Posterior cingulate gyrus (tissue), 11 donors: ENCODE measurements at regions not wholly inside any gene's neighbourhood (a gene's known extent, or its start where the extent isn't known, plus 50 kb on each side); places are given as distances from the start of the nearest gene placed in this dataset.
"Not testable (repeated sequence)": the region's sequence is repeated elsewhere in the genome, so short reads cannot be mapped to it uniquely, and the experiment has no call there.

Source experiments
- DNase-seq, 10 donors: peaks; one replicate each; pipeline versions ENCODE4 v3.0.0 to v3.0.0-alpha.2; 2020 to 2021; ENCODE audit warnings: mixed read lengths in 3 of 10
- intact Hi-C: fragments of 100-400 bp; cut with DNase I; formaldehyde crosslinking; loops from one replicate; pipeline ENCODE4 v1.15.1; 2023

- DNase-seq, intact Hi-C loops: not testable (repeated sequence)
Measured at GRCh38 chr10:22828712-22829111, 99.1 kb upstream of the ARMC3 start.

- peak in 1 of 10 donors; percentile 76 for DNase-seq
- intact Hi-C loops = no loop called here
Measured at GRCh38 chr10:22825841-22826240, 102.0 kb upstream of the ARMC3 start.

DNA sequence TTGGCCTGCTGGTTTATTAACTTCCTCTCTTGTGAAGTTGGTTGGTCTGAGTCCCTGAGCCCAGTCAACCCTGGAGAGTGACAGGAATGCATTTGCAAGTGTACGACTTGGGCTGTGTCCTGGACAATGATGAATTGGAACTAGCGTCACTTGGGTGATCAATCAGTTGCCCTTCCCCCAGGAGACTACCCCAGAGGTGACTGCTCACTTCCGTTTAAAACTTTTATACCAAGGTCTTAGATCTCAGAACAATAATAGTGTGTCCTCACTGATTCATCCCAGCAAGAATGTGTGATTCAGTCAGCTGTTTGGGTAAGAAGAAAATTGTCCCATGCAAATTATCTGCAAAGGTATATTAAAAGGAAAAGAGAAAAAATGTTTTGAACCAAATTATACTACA lies 102.9 kb upstream of the ARMC3 start:
- intact Hi-C loops = no loop called here
- DNase-seq = no peak

- intact Hi-C loops = no loop called here
- no peak for DNase-seq
Measured at GRCh38 chr10:22824520-22824919, 103.3 kb upstream of the ARMC3 start.

- DNase-seq = no peak
- intact Hi-C loops = no loop called here
Measured at GRCh38 chr10:22823109-22823508, 104.7 kb upstream of the ARMC3 start.

GRCh38 chr10:22821921-22822320 lies 105.9 kb upstream of the ARMC3 start:
- intact Hi-C loops, DNase-seq: not testable (repeated sequence)

- no peak for DNase-seq
- intact Hi-C loops = no loop called here
Measured at GRCh38 chr10:22821501-22821900, 106.4 kb upstream of the ARMC3 start.

DNA sequence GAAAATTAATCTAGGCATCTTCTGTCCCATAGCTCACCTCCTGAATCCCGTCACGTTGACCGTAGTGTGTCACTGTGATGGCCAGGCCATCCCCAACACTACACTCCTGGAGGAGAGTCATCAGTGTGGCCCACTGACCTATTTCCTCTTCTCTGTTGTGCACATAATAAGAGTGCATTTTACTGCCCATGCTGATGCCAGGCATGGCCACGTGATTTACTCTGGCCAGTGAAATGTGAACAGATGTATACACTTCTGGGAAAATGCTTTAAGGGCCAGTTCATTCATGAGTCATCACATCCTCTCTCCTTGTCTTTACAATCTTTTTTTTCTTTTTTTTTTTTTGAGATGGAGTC lies 101.9 kb upstream of the PIP4K2A start:
- intact Hi-C loops = no loop called here
- DNase-seq = no peak

DNA sequence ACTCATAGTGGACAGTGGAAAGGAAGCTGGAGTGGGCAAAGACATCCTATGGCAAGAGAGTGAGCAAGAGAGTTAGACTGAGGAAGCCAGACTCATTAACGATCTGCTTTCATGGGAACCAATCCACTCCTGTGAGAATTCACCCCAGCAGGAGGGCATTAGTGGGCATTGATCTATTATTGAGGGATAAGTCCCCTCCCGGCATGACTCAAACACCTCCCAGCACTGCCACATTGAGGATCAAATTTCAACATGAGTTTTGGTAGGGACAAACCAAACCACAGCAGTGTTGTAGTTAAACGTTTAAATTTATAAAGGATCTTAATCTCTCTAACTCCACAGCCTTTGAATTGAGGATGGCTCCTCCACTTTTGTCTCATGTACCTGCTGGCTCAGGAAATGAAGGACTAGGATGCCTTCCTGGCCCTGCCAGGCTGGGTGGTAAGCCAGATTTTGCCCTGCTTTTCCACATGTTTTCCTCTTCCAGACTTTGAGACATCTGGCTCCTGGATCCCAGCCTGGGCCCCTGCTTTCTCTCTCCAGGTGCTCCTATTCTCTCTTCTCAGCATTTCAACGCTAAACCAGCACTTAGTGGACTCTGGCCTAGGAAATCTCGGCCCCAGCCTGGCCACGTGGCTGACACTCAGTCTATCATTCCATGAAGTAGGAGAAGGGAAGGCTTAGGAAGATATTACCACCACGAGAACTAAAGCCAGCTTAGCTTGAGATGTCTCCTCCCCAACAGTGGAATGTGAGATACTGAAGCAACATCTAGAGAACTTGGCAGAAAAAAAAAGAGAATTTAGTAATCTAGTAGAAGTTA lies 96.5 kb upstream of the PIP4K2A start:
- intact Hi-C loops = no loop called here

DNA sequence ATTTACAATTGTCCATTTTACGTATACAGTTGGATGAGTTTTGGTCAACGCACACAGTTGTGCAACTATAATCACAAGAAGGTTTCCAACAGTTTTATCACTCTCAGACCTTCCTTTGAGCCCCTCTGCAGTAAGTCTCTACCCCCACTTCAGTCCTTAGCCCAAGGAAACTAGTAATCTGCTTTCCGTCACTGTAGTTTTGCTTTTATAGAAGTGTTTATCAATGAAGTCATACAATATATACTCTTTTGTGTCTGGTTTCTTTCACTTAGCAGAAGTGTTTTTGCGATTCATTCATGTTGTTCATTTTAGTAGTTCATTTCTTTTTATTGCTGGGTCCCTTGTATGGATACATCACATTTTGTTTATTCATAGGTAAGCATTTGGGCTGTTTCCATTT lies 92.9 kb upstream of the PIP4K2A start:
- no peak for DNase-seq
- intact Hi-C loops = no loop called here

More for the DNA sequence above, 96.5 kb upstream of the PIP4K2A start:
- DNase-seq = no peak

DNA sequence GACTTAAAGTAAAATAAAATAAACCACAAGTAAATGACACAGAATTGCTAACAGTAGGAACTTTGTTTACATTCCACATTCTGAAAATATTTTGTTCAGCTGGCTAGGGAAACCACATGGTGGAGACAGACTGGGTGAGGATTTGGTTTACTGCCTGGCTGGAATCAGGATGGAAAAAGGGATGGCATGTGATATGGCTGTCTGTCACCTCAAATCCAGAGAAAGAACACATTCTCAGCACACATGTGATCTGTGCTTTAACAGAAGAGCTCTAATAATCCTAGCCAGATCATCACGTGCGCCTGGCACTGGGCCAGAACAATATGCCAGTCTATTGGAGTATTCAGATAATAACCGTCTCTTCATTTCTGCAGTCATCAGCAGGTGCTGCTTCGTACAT lies 90.9 kb upstream of the PIP4K2A start:
- intact Hi-C loops = no loop called here
- peak in 8 of 10 donors; percentile 37 to 94 (median 66) for DNase-seq

DNA sequence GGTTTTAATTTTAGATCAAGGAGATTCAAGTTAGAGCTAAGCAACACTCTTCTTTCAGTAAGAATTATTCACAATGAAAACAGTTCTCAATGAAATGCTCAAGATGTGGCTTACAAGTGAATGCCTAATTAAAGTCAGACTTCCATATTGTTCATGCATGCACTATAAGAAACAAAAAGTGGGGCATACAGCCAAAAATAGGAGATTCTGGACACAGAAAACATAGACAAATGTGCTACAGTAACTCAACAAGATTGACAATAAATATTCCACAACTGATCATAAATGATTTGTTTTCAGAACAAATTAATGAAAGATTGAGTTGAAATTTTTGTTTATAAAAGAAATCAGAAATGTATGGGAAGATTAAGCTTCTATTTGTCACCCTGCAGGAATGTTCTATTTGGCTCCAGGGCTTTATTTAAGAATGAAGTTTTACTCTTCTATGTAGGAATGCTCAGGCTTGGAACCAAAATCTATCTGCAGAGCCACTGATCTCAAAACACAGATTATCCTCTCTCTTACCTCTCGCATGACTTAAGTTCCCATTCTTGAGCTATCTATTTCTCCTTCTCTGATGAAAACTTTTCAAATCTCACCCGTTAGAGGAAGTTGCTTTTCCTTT lies 89.0 kb upstream of the PIP4K2A start:
- no peak for DNase-seq
- intact Hi-C loops = no loop called here

DNA sequence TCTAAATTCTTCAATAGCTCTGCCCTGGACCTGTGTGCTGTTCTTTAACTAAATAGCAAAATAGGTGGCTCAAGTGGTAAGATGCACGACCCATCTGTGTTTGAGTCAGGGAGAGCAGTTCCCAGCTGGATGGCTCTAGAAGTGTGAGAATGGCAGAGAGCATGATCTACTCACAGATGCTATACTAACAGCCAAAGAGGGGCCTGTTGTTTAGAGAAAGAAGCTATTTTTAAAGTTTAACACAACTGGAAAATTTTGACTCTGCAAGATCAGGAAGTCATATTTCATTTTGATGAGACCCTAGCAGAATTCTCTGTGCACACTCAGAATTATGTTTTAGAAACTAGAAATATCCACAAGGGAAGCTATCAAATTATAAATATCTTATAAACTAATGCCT lies 87.4 kb upstream of the PIP4K2A start:
- intact Hi-C loops = no loop called here
- DNase-seq = no peak

- intact Hi-C loops = not testable (repeated sequence)
Measured at GRCh38 chr10:22797796-22798195, 83.4 kb upstream of the PIP4K2A start.

GRCh38 chr10:22795546-22795945 lies 81.2 kb upstream of the PIP4K2A start:
- intact Hi-C loops = no loop called here
- DNase-seq = no peak

More at GRCh38 chr10:22797796-22798195, 83.4 kb upstream of the PIP4K2A start:
- DNase-seq = not testable (repeated sequence)

- no peak for DNase-seq
- intact Hi-C loops = no loop called here
Measured at GRCh38 chr10:22792161-22792560, 77.8 kb upstream of the PIP4K2A start.

- DNase-seq = no peak
Measured at GRCh38 chr10:22791665-22792064, 77.3 kb upstream of the PIP4K2A start.

GRCh38 chr10:22784668-22785067 lies 70.3 kb upstream of the PIP4K2A start:
- DNase-seq = no peak
- intact Hi-C loops = no loop called here

More at GRCh38 chr10:22791665-22792064, 77.3 kb upstream of the PIP4K2A start:
- intact Hi-C loops = no loop called here

DNA sequence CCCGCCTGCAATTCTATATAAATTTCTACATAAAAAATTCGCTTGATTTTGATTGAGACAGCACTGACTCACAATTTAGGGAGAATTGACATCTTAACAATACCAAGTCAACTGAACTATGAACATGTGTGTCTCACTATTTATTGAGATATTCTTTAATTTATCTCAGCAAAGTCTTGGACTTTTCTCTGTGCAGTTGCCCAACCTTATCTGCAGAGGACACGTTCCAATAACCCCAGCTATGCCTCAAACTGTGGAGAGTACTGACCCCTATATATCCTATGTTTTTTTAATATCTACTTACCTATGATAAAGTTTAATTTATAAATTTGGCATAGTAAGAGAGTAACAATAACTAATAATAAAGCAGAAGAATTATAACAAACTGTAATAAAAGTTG lies 69.4 kb upstream of the PIP4K2A start:
- intact Hi-C loops = no loop called here
- DNase-seq = no peak

GRCh38 chr10:22780474-22780885 lies 66.1 kb upstream of the PIP4K2A start:
- intact Hi-C loops = no loop called here
- peak in 2 of 10 donors; percentile 44 to 68 for DNase-seq

DNA sequence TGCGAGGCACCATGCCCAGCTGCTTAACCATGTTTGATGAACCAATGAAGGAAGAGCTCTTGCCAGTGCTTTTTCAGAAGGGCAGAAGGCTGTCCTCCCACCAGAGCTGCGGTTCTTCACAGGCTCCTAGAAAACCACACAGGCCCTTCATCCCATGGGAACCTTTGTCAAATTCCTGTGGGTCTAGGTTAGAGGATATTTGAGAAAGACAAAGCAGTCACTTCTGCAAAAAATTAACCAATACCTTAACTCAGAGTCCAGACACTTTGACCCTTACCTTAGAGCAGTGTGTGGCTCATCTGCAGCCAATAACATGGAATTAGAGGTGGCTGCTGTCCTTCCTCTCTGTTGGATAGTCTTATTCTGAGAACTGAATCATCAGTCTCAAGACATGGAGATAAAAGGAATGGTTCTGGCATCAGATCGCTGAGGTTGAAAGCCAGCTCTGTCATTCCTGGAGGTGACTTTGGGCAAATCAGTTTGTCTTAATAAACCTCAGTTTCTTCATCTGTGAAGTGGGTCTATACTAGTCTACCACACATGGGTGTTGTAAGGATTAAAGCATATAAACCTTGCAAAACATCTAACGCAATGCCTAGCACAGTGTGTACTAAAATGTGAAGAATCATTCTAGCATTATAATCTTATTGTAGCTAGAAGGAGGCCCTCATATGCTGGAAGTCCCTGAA lies 65.1 kb upstream of the PIP4K2A start:
- DNase-seq = no peak
- intact Hi-C loops = no loop called here
